SKM-1 treated with dmso at 0.1 percent for 144 hours (cell line): ENCODE measurements at regions not wholly inside any gene's neighbourhood (a gene's known extent, or its start where the extent isn't known, plus 50 kb on each side); places are given as distances from the start of the nearest gene placed in this dataset.

Experiments used
- DNase-seq: peaks from one replicate; lab custom pipeline; 2025; ENCODE audit not compliant: unreplicated experiment; lab: John Stamatoyannopoulos, UW

GRCh38 chr11:119783466-119784400, 54.7 kb upstream of the NECTIN1 start:
- no peak for DNase-seq

DNA sequence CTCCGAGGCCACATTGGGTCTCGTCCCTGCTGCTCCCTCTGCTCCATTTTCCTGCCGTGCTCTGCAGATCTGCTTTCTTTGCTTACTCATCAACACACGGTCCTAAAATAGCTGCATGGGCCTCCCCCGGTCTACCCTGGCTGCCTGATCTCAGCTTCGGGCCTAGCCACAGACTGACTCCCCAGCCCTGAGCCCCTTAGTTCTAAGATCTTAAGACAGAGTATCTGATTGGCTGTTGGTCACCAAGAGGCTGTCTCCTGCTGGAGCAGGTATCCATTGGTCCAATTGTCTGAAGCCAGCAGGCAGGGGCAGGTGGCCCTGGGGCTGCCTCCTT, 53.7 kb upstream of the NECTIN1 start:
- DNase-seq: no peak

DNA sequence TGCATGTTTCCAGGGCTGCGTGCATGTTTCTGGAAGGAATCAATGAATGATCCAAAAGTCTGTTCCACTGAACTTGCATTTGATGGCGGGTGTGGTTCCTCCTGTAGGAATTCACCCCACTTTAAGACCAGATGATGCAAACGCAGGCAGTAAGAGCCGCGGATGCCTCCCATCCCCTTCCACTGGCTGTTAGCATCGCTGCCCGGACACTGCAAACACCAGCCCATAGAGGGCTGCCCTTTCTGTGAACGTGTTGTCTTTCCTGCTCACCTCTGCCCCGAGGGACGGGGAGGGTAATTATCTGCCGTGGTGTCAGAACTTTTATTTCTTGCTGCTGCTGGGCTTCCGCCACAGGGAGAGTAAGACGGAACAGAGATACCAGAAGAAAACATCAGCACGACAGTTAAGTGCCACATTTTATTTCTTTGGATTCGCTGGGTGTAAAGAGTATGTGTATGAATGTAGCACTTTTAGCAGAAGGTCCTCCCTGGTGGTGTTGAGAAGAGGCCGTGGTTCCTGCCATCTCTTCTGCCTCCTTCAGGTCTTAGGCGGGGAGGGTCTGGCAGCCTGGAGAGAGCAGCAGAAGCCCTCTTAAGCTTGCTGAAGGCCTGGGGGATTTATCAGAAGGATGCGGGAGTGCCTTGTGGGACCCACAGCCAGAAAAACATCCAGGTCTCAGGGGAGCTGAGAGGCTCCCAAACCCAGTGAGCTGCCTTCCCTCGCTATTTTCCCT, 53.2 kb upstream of the NECTIN1 start:
- DNase-seq: no peak

DNA sequence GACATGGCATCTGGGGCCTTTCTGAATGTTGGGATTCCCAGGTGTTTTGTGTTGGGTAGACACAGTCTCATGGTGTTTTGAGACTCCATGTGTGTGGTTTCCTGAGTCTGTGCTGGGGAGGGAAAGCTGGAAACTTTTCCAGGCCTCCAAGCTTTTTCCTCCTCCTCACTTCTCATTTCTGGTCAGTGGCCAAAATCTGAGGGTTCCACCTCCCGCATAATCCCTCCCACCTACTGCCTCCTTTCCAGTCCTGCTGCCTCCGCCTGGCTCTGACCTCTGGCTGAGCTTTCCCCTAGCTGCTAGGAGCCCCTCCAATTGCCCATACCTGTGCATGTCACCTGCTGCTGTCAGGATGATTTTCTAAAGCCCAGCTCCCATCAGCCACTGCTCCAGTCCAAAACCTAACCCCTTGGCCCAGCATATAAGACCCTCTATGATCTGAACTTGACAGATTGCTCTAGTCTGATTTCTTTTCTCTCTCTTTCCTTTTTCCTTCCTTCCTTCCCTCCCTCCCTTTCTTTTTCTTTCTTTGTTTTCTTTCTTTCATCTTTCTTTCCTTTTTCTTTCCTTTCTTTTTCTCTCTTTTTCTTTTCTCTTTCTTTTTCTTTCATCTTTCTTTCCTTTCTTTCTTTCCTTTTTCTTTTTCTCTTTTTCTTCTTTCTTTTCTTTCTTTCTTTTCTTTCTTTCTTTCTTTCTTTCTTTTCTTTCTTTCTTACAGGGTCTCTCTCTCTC, 51.4 kb upstream of the NECTIN1 start:
- no peak for DNase-seq

- DNase-seq: no peak
These were observed 50.4 kb upstream of the NECTIN1 start for GRCh38 chr11:119779195-119780071.
